PC-9 (cell line): ENCODE measurements at regions not wholly inside any gene's neighbourhood (a gene's known extent, or its start where the extent isn't known, plus 50 kb on each side); places are given as distances from the start of the nearest gene placed in this dataset.

Experiments used
- CTCF ChIP-seq: fragments of 200-600 bp; sonication (generic); conservative IDR thresholded peaks from 2 replicates; pipeline ENCODE4 v1.6.1; 2017; ENCODE audit warnings: mixed run types, antibody characterized with exemption, mild to moderate bottlenecking, moderate library complexity
- EZH2 ChIP-seq: fragments of 200-600 bp; sonication (generic); IDR thresholded peaks from 2 replicates; pipeline ENCODE4 v1.8.0; 2017; ENCODE audit warnings: antibody characterized with exemption, low read depth

GRCh38 chr2:183951630-183952029 lies 646.7 kb upstream of the ZNF804A start:
- TF ChIP-seq CTCF (no peak), EZH2 (no peak)
